ENCODE measurements at regions not wholly inside any gene's neighbourhood (a gene's known extent, or its start where the extent isn't known, plus 50 kb on each side); places are given as distances from the start of the nearest gene placed in this dataset.

- DNase-seq: no peak
Observed at GRCh38 chr13:47418206-47418920, 521.5 kb upstream of the HTR2A start.

- DNase-seq: no peak
Observed at GRCh38 chr13:47417485-47417884, 520.6 kb upstream of the HTR2A start.

- no peak for DNase-seq
Observed at GRCh38 chr13:47415048-47415447, 518.2 kb upstream of the HTR2A start.

GRCh38 chr13:47413526-47413925 lies 516.7 kb upstream of the HTR2A start:
- DNase-seq: no peak

GRCh38 chr13:47413112-47413511 lies 516.3 kb upstream of the HTR2A start:
- no peak for DNase-seq

- no peak for DNase-seq
Observed at GRCh38 chr13:47409778-47410177, 512.9 kb upstream of the HTR2A start.

GRCh38 chr13:47408546-47409319 lies 511.9 kb upstream of the HTR2A start:
- no peak for DNase-seq

GRCh38 chr13:47407808-47408207 lies 511.0 kb upstream of the HTR2A start:
- DNase-seq: no peak

GRCh38 chr13:47399599-47399998 lies 502.7 kb upstream of the HTR2A start:
- DNase-seq: no peak

GRCh38 chr13:47397739-47398138 lies 500.9 kb upstream of the HTR2A start:
- DNase-seq: no peak

- DNase-seq: no peak
Observed at GRCh38 chr13:47396915-47397314, 500.1 kb upstream of the HTR2A start.

- no peak for DNase-seq
Observed at GRCh38 chr13:47374741-47375140, 477.9 kb upstream of the HTR2A start.

- no peak for DNase-seq
Observed at GRCh38 chr13:47372751-47373150, 475.9 kb upstream of the HTR2A start.

- no peak for DNase-seq
Observed at GRCh38 chr13:47351798-47352197, 454.9 kb upstream of the HTR2A start.

- no peak for DNase-seq
Observed at GRCh38 chr13:47350334-47351124, 453.7 kb upstream of the HTR2A start.

GRCh38 chr13:47349211-47349610 lies 452.4 kb upstream of the HTR2A start:
- no peak for DNase-seq

GRCh38 chr13:47337781-47338507 lies 441.1 kb upstream of the HTR2A start:
- DNase-seq: no peak

GRCh38 chr13:47334173-47334572 lies 437.3 kb upstream of the HTR2A start:
- no peak for DNase-seq

- DNase-seq: no peak
Observed at GRCh38 chr13:47332149-47332548, 435.3 kb upstream of the HTR2A start.

GRCh38 chr13:47330031-47330430 lies 433.2 kb upstream of the HTR2A start:
- no peak for DNase-seq

- DNase-seq: no peak
Observed at GRCh38 chr13:47327861-47328260, 431.0 kb upstream of the HTR2A start.

GRCh38 chr13:47326061-47326460 lies 429.2 kb upstream of the HTR2A start:
- no peak for DNase-seq

- no peak for DNase-seq
Observed at GRCh38 chr13:47317356-47317755, 420.5 kb upstream of the HTR2A start.

Measured in stimulated activated naive CD4-positive, alpha-beta T cell (primary cell).